NK-92 treated with Interleukin-12 subunit alpha and Interleukin-12 subunit beta, amount 100 ng/mL, for 24 hours (cell line): ENCODE measurements at regions not wholly inside any gene's neighbourhood (a gene's known extent, or its start where the extent isn't known, plus 50 kb on each side); places are given as distances from the start of the nearest gene placed in this dataset.
"Not testable (repeated sequence)": the region's sequence is repeated elsewhere in the genome, so short reads cannot be mapped to it uniquely, and the experiment has no call there.

Experiments used
- DNase-seq: peaks from one replicate; lab custom pipeline; 2025; lab: John Stamatoyannopoulos, UW

- DNase-seq: no peak
These were observed 343.1 kb upstream of the FRG2C start for GRCh38 chr3:75321060-75321459.

DNA sequence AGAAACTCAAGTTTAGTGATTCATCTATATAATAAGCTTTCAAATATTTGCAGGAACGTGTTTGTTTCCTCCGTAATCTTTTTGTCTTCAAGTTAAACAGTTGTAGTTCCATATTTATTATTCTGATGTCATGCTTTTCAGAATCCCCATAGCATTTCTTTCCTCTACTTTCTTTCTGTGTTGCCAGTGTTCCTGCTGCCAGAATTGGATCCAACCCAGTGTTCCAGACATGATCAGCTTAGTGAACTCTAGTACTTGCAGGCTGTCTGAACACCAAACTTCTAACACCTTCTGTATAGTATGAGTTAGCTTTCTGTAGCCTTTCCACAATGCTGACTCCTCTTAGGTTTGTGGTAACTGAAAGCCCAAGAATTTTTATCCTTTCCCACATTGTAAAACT is 340.2 kb upstream of the FRG2C start:
- DNase-seq: not testable (repeated sequence)

- no peak for DNase-seq
These were observed 338.4 kb upstream of the FRG2C start for GRCh38 chr3:75325716-75326115.

GRCh38 chr3:75327453-75327852 is 336.7 kb upstream of the FRG2C start:
- no peak for DNase-seq

DNA sequence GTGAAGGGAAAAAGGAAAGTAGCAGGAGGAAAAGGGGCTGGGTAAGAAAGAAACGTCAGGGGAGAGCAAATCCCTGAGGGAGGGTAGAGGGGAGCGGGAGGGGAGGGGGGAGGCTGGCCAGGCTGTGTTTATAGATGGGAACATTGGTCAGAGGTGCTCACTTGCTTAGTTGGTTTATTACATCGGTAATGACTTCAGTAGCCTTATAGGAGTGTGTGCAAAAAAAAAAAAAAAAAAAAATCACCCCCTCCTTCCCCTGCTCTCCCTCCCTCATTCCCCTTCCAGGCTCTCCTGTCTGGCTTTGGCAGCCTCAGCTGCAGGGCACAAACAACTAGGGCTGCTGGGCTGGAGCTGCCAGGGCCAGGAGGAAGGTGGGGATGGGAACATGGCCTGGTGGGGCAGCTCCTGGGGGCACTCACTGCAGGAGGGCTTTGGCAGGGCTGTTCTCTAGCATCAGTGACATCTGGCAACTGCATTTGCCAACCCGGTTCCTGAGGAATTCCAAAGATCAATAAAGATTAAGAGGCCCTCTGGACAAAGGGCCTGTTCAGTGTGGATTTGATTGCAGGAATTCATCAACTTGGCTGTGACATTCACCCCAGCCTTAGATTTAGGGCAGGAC is 334.5 kb upstream of the FRG2C start:
- no peak for DNase-seq

DNA sequence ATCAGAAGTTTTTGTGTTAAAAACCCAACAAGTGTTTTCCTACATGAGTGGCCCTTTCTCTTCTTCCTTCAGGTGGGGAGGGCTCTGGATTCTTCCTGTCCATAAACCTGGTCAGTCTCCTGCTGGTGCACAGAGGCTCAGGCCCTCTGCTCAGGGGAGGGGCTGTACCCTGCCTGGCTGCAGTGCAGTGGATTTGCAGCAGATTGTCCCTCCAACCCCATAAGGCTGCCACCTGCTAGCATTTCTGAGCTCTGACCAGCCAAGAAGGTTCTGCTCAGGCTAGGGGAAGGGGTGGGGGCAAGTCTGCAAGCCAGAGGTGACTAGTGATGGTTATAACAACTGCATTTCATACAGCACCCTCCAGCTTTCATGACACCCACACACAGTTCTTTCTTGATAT is 333.7 kb upstream of the FRG2C start:
- DNase-seq: not testable (repeated sequence)

GRCh38 chr3:75332090-75332489 is 332.0 kb upstream of the FRG2C start:
- not testable (repeated sequence) for DNase-seq

- DNase-seq: no peak
These were observed 331.3 kb upstream of the FRG2C start for GRCh38 chr3:75332794-75333193.

DNA sequence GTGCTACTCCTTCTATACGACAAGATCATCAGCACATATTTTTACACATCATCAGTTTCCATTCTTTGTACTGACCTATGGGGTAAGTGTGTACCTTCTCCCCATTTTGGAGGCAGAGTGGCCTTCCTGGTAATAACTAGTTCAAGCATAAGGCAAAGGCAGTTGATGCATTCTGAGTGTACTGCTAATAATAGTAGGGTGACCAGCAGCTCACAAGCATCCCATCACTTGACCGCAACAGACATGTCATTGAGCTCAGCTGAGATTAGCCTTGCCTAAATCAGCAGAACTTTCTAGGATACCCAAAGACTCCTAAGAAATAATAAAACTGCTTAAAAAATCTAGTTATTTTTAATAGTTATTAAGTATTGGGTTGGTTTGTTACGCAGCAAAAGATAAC is 329.8 kb upstream of the FRG2C start:
- no peak for DNase-seq

DNA sequence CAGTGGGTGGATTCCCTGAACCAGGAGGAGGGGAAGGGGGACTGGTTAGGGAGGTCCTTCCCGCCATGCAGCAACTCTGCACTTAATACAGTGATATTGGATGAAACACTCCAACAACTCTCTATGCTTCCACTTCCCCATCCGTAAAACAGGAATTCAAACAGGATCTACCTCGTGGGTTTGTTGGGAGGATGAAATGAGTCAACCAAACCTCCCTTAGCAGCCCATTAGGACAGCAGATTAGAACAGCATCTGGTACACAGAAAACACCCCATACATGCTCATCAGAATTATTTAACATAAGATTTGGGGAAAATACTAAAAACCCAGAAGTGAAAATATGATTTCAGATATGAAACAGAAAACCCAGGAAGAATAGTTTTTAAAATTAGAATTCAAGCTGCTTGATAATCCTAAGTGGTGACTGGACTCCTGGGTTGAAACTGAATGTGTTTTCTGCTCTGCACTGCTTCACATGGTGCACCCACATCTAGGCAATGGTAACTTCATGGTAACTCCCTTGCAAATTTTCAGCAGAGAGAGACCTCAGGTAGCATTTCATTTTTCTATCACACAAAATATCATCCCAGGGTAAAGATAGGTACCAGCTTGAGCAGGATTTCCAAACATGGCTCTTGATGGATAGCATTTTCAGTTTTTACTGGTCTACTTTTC is 326.8 kb upstream of the FRG2C start:
- DNase-seq: no peak

- no peak for DNase-seq
These were observed 325.8 kb upstream of the FRG2C start for GRCh38 chr3:75338342-75338741.

DNA sequence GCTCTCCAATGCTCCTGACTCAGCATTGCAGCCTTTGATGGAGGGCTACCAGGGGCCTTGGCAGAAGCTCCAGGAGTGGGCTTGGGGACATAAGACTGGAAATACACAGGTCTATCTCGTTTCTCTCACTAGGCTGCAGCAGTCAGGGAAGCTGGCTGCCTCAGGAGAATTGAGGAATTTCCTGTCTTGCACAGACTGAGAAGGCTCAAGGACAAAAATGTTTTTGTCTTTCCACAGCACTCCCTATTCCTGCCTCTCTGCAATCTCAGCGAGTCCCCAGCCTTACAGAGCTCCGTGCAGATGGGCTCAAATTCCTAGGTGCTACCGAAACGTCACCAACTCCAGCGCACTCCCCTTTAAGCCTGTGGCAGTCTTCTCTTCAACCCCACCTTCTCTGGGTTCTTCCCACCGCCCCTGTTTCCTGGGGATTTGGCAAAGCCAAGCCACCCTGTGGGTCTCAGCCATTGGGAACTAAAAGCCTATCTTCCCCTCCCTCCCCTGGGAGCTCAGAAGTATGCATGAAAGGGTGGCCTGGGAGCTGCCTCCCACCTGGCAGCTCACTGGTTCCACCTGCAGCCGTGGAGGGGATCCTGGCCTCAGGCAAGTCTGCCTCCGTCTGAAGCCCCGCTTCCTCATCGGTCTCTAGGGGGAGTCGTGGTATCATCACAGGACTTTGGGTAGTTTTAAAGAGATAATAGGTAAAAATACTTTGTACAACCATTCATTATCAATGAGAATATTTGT is 322.6 kb upstream of the FRG2C start:
- no peak for DNase-seq

GRCh38 chr3:75342425-75342824 is 321.7 kb upstream of the FRG2C start:
- DNase-seq: no peak

DNA sequence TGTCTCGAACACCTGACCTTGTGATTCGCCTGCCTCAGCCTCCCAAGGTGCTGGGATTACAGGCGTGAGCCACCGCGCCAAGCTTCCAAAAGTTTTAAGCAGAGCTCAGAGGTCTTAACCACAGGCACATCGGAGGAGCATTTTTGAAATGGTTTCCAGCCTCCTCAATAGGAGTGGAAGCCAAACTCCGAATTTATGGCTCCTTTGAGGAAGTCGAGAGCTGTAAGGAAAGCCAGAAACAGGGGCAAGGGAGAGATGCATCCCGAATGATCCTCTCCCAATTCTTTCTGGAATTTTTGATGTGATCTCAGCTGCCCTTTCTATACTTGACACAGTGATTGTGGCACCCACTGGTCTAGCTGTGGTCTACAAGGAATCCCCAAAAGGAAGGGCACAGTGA is 313.6 kb upstream of the FRG2C start:
- not testable (repeated sequence) for DNase-seq

- peak; percentile 28 for DNase-seq
These were observed 301.9 kb upstream of the FRG2C start for GRCh38 chr3:75362086-75362784.

DNA sequence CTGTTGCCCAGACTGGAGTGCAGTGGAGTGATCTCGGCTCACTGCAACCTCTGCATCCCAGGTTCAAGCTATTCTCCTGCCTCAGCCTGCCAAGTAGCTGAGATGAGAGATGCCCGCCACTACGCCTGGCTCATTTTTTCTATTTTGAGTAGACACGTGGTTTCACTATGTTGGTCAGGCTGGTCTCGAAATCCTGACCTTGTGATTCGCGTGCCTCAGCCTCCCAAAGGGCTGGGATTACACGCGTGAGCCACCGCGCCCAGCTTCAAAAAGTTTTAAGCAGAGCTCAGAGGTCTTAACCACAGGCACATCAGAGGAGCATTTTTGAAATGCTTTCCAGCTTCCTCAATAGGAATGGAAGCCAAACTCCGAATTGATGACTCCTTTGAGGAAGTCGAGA is 291.2 kb upstream of the FRG2C start:
- DNase-seq: not testable (repeated sequence)

- DNase-seq: not testable (repeated sequence)
These were observed 284.3 kb upstream of the FRG2C start for GRCh38 chr3:75379840-75380239.

- DNase-seq: no peak
These were observed 283.8 kb upstream of the FRG2C start for GRCh38 chr3:75380276-75380771.

- not testable (repeated sequence) for DNase-seq
These were observed 280.1 kb upstream of the FRG2C start for GRCh38 chr3:75384016-75384415.

- DNase-seq: not testable (repeated sequence)
These were observed 275.5 kb upstream of the FRG2C start for GRCh38 chr3:75388486-75389124.

- DNase-seq: not testable (repeated sequence)
These were observed 270.8 kb upstream of the FRG2C start for GRCh38 chr3:75393288-75393694.

GRCh38 chr3:75394102-75394501 is 270.0 kb upstream of the FRG2C start:
- DNase-seq: not testable (repeated sequence)
